Femur (tissue), 1 donor: ENCODE measurements at regions not wholly inside any gene's neighbourhood (a gene's known extent, or its start where the extent isn't known, plus 50 kb on each side); places are given as distances from the start of the nearest gene placed in this dataset.
"Not testable (repeated sequence)": the region's sequence is repeated elsewhere in the genome, so short reads cannot be mapped to it uniquely, and the experiment has no call there.

ENCODE experiments used
- DNase-seq: peaks from one replicate; pipeline ENCODE4 v3.0.0-alpha.2; 2017

DNA sequence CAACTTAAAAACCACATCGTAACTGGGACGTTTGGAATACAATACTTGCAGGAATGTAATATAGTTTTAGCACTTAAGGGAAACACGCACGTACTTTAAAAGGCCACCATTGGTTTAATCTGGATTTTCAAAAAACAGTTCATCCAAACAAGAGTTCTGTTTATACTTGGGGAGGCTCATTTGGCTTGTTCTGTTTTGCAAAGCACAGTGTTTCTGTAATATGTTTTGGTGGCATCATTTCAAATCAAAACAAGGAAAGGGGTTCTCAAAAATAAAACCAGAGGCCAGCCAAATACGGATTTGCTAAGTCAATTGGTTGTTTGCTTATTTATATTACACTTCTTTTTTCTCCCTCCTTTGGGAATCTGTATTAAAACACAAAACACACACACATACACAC lies 656.1 kb upstream of the SOX9 start:
- no peak for DNase-seq

DNA sequence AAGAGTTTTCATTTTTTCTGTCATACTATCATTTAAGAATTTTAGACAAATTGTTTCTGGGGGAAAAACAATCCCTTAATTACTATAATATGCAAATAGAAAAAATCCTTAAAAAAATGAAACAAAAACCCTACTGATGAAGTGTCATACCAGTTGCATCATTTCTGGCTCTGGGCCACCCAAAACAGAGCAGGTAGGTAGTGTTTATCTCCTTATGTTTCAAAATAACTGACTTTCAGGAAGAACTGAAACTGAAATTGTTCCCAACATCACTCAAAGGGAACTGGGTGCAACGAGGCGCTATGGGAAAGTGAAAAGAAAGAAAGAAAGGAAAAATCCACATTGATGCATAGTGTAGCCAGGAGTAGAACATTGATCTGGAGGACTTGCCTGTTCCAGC lies 653.1 kb upstream of the SOX9 start:
- DNase-seq = no peak

DNA sequence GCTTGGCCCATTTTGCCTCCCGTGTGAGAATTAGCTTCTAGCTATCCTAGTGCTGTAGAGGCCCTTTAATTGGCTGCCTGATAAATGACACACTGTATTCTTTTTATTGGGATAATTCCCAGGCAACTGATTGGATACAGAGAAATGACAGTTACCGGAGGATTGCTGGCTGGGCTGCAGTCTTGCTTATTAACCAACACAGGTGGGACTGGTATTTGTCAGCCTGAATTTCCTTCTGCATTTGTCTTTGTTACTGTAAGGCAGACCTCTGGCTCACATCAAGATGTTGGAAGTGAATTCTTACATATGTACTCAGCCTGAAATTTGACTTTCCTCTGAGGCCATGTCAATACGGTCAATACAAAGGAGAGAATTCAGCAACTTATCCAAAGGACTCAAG lies 650.8 kb upstream of the SOX9 start:
- no peak for DNase-seq

DNA sequence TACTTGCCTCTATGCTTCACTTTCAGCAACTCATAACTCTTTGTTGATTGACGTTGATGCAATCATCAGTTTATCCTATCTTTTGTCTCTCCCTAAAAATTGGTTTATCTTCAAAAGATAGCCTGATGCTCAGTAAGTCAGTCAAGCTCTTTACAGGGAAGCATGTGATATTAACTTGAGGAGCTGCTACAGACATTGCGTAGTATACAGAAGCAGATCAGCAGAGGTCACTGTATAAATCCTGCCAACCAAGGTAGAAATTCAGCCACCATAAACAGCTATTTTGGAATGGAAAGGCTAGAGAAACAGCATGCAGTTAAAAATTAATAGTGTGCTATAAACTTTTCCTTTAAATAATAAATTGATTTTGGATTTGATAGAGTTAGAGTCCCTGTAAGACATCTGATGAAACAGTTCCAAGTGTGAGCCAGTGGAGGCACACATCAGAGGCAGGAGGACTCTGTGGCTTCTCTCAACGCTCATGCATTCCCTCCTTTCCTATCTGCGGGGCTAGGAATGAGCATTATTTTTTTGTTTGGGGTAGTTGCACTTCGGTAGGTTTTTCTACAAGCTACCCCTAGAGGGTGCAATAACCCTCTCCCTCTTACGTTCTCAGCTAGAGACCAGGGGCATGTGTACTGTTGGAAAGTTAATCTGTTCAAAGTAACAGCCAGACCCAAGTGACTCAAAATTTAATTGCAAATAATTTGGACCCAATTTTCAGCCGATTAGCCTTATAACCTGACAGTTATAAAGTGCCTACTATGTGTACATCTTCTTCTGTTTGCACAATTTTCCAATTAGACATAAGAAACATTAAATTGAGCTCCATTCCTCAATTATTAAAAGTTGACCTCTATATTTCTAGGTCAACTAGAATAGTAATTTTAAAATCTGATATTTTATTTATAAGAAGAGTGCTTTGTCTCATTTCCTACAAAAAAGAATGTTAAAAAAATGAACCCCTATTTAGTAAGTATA lies 647.7 kb upstream of the SOX9 start:
- no peak for DNase-seq

DNA sequence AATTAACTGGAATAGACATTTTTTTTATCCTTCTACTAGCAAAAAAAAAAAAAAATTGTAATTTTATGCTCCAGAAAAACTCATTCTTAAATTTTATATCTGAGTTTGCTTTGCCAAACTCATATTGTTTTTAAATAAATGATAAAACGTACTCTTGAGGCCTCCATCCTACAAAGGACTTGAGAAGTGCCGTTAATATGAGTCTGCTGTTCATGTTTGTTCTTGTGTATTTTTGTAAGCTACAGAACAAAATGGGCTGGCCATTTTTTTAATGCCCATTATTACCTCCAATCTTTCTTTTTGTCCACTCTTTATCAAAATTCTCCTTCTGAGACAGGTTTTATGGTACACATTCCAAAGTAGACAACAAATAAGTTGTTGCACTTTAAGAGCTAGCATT lies 643.5 kb upstream of the SOX9 start:
- no peak for DNase-seq

DNA sequence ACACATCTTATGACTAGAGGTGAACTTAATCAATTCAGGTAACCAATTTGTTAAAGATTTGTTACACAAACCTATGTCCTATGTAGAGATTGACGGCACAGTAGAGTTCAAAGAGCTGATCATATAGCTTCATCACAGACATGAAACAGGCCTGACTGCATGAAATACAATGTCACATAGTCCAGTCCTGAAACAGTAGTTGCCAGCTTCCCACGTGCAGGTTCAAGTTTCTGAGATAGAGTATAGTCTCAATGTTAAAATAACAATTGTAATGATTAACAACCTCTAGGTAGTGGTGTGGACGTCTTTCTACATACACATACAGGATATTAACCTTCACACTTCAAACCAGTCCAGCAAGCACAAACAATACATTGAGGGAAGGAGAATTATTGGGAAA lies 640.7 kb upstream of the SOX9 start:
- no peak for DNase-seq

DNA sequence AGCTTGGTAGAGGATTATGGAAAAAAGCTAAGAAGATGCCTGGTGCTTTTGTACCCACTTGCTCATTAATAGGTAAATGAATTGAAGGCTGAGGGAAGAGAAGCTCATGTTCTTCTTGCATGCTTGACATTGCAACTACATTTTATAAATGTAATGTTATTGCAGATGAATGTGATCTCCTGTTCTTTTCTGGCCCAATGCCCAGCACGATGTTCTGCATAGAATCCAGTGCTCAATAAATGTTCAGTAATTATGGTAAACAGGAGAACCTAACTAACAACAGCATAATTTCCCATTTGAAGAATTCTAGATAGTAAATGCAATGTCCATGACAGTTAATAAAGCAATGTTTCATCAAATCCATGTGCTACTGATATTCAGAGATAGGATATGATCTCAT lies 638.2 kb upstream of the SOX9 start:
- DNase-seq = no peak

DNA sequence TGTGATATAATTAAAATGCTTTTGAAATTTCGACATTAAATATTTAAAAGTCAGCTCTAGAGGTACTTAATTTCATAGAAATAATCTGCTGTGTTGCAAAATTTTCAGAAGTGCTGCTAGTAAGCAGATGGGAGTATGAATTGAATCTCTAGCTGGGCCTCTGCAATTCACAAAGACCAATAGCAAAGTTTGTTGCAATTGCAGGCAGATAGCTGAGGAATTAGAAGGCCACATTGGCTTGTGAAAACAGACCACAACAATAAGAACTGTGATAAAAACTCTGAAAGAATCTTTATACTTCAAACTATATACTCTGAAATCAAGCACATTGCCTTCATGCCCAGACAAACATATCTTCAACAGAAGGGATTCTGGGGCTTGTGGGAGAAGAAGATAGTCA lies 636.3 kb upstream of the SOX9 start:
- DNase-seq = no peak

DNA sequence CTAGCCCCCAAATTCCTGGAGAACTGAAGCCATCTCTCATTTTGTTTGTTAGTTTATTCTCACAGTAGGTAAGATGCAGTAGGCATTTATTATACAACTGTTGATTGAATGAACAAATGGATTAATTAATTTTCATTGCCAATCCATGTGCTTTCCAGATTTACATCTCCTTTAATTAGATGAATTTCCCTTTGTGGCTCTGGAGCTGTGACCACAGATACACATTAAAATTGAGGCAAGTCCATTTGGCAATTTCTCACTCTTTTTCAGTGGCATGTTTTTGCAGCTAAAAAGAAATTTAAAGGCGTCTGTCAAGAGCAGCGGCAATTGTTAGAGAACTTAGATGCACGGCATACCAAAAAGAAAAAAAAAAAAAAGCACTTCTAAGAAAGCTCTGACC lies 635.4 kb upstream of the SOX9 start:
- no peak for DNase-seq

DNA sequence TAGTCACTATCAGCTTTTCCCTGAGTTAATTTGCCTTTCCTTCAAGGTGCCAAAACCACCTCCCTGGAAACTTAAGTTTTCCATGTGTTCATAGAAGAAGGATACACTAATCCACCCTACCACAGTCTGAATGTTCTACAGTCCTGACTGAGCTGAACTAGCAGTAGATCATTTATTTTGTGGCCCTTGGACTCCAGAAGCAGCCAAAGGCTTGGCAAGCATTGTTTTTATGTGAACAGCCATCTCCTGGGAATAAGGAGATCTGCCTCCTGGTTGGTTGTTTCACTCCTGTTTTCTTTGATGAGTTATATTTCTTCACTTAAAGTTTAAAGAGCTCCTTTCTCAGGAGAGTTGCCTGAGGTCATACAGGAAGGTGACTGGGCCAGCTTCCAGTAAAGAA lies 634.6 kb upstream of the SOX9 start:
- DNase-seq = no peak

DNA sequence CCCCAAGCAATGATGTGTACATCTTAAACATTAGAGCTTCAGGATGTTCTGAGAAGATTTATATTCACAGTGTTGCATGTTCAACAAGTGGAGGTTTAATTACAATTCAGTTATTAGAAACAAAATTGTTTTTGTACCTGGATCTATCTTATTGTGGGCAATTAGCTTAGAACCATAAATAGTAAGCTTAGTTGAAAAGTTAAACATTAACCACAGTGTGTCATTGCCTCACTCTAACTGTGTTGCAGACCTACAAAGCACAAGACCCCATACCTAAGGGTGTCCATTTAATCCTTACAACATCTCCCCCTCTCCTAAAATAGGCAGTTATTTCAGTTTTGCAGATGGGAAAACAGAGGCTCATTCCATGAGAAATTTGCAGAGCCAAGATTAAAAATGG lies 632.0 kb upstream of the SOX9 start:
- no peak for DNase-seq

DNA sequence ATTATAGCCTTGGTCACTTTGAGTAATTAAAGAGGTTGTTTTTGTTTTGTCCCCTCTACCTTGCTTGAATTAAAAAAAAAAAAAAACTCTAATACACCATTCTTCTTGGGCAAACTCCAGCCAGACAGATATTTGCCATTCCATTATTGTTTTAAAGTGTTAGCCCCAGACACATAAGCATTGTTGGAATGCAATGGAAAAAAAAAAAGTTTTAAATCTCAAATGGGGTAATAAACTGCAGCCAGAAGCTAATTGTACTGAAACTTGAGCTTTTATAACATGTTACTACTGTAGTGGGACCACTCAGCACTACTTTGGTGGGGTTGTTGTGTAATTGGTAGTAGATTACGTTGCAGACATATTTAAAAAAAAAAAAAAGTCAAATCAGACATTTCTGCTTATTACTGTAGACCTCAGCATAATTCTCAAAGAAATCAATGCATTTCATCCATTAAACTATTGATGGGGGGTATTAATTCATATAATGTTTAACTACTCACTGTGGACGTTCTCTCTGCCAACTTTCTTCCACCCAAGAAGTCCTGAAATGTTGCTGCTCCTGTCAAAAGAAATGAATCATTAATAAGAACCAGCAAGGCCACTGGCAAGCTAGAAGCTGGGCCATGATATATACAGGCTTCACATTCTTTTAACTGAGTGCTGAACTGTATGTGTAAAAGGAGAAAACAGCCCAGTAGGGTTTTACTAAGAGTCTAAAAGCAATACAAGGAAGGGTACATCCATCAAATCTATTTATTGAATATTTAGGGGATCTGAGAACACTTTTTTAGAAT lies 626.6 kb upstream of the SOX9 start:
- no peak for DNase-seq

DNA sequence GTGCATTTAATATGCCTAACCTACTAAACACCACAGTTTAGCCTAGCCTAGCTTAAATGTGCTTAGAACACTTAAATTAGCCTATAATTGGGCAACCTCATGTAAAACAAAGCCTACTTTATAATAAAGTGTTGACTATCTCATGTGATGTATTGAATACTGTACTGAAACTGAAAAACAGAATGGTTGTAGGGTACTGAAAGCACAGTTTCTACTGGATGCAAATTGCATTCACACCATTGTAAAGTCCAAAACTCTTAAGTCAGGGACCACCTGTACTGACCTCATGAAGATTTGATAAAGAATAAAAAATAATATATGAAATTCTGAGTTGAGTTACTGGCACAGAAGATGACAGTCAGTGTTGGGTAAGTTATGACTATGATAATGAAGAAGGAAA lies 625.4 kb upstream of the SOX9 start:
- DNase-seq = no peak

DNA sequence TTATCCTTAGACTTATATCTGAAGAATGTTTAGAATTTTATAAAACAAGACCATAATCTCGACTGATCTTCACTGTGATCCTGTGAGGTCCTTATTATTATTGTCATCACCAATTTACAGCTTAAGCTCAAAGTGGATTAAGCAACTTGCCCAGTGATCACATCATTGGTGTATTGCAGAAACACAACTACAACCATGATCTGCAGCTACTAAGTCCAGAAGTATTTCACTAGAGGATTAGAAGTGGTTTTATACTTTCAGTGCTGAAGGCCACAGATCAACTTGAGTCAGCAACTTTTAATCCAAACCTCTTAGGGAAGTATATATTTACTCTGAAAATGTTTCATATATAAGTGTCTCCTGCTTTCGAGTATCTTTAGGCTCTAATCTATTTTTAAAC lies 624.3 kb upstream of the SOX9 start:
- no peak for DNase-seq

DNA sequence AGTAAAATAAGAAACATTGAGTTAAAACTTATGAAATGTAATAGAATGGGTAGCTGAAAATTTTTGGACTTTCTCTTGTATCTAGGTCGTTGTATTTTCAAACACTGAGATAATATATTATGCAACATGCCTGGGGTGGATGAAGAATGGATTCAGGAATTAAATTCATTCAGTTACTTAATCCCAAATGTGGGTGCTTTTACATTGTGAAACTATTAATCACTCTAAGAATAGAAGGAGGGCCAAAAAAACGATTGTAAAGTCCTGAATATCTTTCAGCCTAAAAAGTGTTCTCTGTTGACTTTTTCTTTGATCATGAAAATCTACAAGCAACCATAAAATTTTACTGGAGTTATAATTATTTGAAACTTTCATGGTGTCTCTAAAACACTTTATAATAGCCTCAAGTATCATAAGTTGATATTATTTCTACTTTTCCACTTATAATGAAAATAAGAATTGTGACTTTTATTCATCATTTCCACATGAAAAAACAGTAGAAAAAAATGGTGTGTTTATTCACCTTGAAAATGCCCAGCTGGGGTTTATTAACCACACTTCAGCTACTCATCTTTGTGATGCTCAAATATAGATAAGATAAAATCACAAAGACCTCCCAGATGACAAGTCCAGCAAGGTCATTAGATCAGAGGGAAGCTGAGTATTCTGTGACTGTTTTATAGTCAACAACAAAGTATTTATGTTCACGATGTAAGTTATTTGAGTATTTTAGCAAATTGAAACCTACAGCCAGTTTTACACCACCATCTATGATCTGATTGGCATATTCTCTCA lies 619.9 kb upstream of the SOX9 start:
- no peak for DNase-seq

DNA sequence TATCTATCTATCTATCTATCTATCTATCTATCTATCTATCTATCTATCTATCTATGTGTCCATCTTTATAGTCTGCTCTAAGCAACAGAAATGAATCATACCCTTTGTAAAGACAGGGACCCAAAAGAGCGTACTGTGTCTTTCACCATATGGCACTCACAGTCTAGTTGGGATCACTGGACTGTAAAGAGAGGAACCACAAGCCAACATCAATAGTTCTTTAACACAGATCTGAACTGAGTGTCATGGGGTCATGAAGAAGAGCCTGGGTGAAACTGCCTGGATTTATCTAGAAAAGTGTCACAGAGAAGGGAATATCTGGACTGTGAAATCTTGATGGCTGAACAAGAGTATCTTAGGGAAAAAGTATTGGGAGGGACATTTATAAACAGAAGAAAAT lies 619.1 kb upstream of the SOX9 start:
- no peak for DNase-seq

DNA sequence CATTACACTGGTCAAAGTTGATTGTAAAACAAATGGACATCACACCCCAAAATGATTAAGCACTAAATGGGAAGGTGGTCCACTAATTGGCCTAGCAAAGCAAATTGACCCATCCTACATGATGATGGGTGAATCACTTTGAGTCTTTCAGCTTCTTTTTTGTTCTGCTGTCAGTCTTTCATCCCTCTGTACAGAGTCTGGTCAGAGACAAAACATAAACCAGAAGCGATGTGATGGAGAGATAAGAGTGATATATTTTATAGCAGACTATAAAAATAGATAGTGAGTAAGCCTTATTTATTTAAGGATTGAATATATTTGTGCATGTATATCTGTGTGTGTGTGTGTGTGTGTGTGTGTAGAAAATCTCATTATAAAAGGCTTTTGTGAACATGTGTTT lies 618.4 kb upstream of the SOX9 start:
- DNase-seq = no peak

DNA sequence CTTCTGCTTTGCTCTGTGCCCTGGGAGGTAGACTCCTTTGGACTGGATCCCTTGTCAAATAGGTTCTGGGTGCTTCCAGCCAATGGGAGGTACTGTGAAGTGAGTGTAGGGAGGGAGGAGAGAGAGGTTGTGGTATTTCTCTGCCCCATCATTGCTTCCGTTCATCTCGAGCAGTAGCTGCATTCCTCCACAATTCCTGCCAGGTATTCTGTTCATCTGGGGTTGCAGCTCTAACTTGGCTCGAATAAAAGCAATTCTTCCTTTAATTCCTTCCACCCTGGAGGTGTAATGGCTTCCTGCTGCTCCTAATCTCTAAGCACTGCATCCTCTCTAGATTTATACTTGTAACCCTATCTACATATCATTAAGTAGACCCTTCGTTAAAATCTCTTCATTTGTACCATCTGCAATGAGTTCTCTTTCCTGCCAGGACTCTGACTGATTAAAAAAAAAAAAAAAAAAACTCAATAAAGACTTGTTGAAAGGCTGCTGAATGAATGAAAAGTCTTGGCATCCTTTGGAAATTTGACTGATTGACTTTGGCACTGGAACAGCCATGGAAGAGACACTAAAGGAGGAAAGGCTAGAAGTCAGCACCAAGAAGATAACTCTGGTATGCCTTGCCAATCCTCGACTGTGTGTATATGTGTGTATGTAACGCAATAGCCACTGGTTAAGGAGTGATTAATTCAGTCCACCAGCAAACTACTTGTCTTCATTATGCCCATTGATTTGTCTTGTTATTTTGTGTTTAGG lies 616.9 kb upstream of the SOX9 start:
- DNase-seq = no peak

DNA sequence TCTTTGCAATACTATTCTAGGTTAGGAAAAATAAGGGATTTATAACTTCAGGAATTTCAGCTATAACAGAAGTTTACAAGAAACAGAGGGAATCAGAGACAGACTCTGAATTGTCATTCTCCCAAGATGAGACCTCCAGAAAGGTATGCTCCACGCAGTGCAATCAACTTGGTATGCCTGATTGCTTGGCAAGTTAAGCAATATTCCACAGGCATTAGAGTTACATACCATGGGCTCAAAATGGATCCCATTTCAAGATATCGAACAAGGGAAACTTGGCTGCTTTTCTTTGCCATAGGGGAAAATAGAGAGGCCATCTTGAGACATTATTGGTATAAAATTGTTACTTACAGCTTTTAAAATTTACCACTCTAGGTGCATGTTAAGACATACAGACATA lies 615.6 kb upstream of the SOX9 start:
- no peak for DNase-seq

DNA sequence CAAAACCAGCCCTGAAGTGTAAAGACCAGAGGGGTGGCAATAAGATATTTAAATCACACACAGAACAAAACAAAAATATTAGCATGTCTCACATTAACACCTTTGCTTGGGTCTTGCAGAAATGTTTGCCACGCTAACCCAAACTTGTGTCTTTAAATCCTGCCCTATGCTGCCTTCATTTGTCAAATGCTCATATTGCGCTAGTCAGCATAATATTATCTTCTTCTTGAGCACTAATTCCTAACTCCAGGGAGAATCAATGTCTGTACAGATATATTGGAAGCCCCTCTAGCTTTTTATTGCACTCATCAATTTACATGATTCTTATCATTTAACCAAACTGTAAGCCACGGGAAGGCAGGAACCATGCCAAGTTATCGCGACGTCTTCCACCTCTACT lies 614.8 kb upstream of the SOX9 start:
- no peak for DNase-seq

DNA sequence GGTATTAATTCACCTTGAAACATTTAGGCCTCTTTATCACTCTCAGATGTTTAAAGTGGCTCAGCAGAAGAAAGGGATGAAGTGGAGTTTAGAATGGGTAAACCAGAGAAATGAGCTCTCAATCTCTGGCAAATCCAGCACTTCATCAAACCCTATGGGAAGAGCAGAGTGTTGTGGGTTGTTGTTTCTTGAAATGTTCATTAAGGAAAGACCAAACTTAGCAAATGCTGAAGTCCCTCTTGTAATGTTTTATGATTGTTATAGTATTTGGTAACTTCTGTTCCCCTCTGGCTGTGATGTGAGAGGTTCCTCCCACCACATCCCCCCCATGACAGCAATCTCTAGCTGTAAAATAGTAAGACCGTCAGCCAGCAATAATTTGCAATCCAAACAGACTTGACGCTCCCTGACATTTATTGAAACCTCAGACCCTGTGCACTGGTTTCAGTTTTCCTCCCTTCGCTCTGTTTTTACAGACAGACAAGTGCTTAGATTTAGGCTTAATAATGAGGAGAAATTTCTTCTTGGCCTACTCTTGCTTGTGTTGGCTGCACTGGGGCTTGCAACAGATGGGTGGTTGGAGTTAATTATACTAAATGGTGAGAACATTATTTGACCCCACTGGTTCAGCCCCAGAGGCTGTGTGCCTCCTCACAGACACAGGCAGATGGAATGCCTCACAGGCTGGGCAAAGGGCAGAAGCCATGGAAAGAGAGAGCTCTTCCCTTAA lies 609.4 kb upstream of the SOX9 start:
- DNase-seq = no peak

DNA sequence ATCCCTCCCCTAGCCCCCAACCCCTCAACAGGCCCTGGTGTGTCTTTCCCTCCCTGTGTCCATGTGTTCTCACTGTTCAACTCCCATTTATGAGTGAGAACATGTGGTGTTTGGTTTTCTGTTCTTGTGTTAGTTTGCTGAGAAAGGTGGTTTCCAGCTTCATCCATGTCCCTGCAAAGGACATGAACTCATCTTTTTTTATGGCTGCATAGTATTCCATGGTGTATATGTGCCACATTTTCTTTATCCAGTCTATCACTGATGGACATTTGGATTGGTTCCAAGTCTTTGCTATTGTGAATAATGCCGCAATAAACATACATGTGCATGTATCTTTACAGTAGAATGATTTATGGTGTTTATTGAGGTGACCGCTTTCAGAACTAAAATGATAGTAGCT lies 607.1 kb upstream of the SOX9 start:
- not testable (repeated sequence) for DNase-seq
